ENCODE measurements at regions not wholly inside any gene's neighbourhood (a gene's known extent, or its start where the extent isn't known, plus 50 kb on each side); places are given as distances from the start of the nearest gene placed in this dataset.
A peak's percentile ranks its signal among the peaks of the same experiment; 100 is the strongest.

GRCh38 chr20:16945619-16946018 lies 197.5 kb downstream of the OTOR start:
- Histone ChIP-seq H3K4me1 (ENCODE audit: control insufficient read depth, insufficient read depth, low read length) (peaks cover 36% of the 10 kb centered on the region), H3K4me3 (ENCODE audit: low read depth, low read length) (no peak overlapping the region), H3K27ac (ENCODE audit: low read depth, low read length) (no peak overlapping the region)

GRCh38 chr20:16946097-16946496 lies 197.9 kb downstream of the OTOR start:
- Histone ChIP-seq H3K9ac (ENCODE audit: low read depth, low read length) (no peak overlapping the region), H3K36me3 (ENCODE audit: control insufficient read depth, insufficient read depth, low read length) (no peaks in the 10 kb centered on the region), H3K4me1 (ENCODE audit: control insufficient read depth, insufficient read depth, low read length) (peaks cover 33% of the 10 kb centered on the region), H3K27me3 (ENCODE audit: control insufficient read depth, insufficient read depth, low read length) (no peaks in the 10 kb centered on the region), H3K27ac (ENCODE audit: low read depth, low read length) (no peak overlapping the region), H3K9me3 (ENCODE audit: control insufficient read depth, insufficient read depth, low read length) (no peaks in the 10 kb centered on the region), H3K4me3 (ENCODE audit: low read depth, low read length) (no peak overlapping the region)

More at GRCh38 chr20:16945619-16946018, 197.5 kb downstream of the OTOR start:
- no peaks in the 10 kb centered on the region for H3K27me3 ChIP-seq (ENCODE audit: control insufficient read depth, insufficient read depth, low read length)
- H3K9ac ChIP-seq (ENCODE audit: low read depth, low read length) = no peak overlapping the region
- H3K9me3 ChIP-seq (ENCODE audit: control insufficient read depth, insufficient read depth, low read length) = no peaks in the 10 kb centered on the region
- H3K36me3 ChIP-seq (ENCODE audit: control insufficient read depth, insufficient read depth, low read length) = no peaks in the 10 kb centered on the region

GRCh38 chr20:16947479-16947878 lies 199.3 kb downstream of the OTOR start:
- H3K36me3 ChIP-seq (ENCODE audit: control insufficient read depth, insufficient read depth, low read length) = no peaks in the 10 kb centered on the region
- H3K27me3 ChIP-seq (ENCODE audit: control insufficient read depth, insufficient read depth, low read length) = no peaks in the 10 kb centered on the region
- H3K4me1 ChIP-seq (ENCODE audit: control insufficient read depth, insufficient read depth, low read length) = peaks cover 19% of the 10 kb centered on the region
- H3K4me3 ChIP-seq (ENCODE audit: low read depth, low read length) = no peak overlapping the region
- H3K9me3 ChIP-seq (ENCODE audit: control insufficient read depth, insufficient read depth, low read length) = no peaks in the 10 kb centered on the region
- no peak overlapping the region for H3K9ac ChIP-seq (ENCODE audit: low read depth, low read length)
- no peak overlapping the region for H3K27ac ChIP-seq (ENCODE audit: low read depth, low read length)

DNA sequence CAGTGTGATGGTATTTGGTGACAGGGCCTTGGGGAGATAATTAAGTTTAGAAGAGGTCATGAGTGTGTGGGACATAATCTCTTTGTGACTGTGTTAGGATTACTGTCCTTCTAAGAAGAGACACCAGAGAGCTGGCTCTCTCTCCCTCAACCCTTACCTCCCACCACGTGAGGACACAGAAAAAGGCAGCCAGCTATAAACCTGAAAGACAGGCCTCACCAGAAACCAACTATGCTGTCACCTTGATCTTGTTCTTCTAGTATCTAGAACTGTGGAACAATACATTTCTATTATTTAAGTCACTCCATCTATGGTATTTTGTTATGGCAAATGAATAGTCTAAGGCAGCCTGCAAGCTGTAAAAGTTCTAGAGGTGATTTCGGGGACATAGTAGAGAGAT lies 203.7 kb downstream of the OTOR start:
- Histone ChIP-seq H3K4me3 (ENCODE audit: low read depth, low read length) (no peak overlapping the region), H3K9me3 (ENCODE audit: control insufficient read depth, insufficient read depth, low read length) (no peaks in the 10 kb centered on the region), H3K27me3 (ENCODE audit: control insufficient read depth, insufficient read depth, low read length) (no peaks in the 10 kb centered on the region), H3K9ac (ENCODE audit: low read depth, low read length) (no peak overlapping the region), H3K27ac (ENCODE audit: low read depth, low read length) (no peak overlapping the region), H3K4me1 (ENCODE audit: control insufficient read depth, insufficient read depth, low read length) (peaks cover 19% of the 10 kb centered on the region), H3K36me3 (ENCODE audit: control insufficient read depth, insufficient read depth, low read length) (no peaks in the 10 kb centered on the region)

DNA sequence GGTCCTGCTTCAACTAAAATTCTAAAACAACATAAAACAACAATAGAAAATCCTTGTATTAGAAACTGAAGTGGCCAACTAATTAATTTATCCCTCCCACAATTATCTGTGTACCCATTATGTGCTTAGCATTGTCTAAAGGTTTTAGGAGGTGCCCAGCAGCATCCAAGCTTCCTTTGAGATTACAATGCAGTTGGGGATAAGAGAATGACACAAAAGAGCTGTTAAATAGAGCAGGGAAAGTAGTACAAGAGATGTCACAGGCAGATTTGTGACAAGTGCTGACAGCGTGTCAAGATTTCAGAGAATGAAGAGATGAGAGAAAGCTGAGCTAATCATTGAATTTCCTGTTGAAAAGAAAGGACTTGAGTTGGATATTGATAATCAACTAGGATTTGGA lies 204.8 kb downstream of the OTOR start:
- Histone ChIP-seq H3K9ac (ENCODE audit: low read depth, low read length) (no peak overlapping the region), H3K27ac (ENCODE audit: low read depth, low read length) (no peak overlapping the region), H3K36me3 (ENCODE audit: control insufficient read depth, insufficient read depth, low read length) (no peaks in the 10 kb centered on the region), H3K9me3 (ENCODE audit: control insufficient read depth, insufficient read depth, low read length) (no peaks in the 10 kb centered on the region), H3K4me3 (ENCODE audit: low read depth, low read length) (no peak overlapping the region), H3K4me1 (ENCODE audit: control insufficient read depth, insufficient read depth, low read length) (peaks cover 19% of the 10 kb centered on the region), H3K27me3 (ENCODE audit: control insufficient read depth, insufficient read depth, low read length) (no peaks in the 10 kb centered on the region)

DNA sequence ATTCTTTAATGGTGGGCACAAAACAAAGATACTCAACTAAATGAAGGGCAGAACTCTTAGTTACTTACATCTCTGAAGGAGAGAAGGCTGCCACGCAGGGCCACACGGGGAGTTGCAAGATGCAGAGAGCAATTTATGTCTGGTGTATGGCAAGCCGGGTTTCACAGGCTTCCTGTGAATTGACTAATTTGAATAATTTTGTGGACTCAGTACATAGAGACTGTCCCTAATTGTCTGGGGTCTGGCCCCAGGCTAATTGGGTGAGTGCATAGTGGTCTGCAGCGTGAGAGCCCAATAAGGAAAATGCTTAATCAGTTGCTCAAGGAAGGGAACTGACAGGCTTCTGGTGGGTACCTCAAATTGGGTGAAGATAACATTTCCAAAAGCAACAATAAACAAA lies 205.7 kb downstream of the OTOR start:
- Histone ChIP-seq H3K9ac (ENCODE audit: low read depth, low read length) (0 out of 2 replicates have a peak overlapping the region, but pooled peaks have one; percentile 4), H3K36me3 (ENCODE audit: control insufficient read depth, insufficient read depth, low read length) (no peaks in the 10 kb centered on the region), H3K9me3 (ENCODE audit: control insufficient read depth, insufficient read depth, low read length) (no peaks in the 10 kb centered on the region), H3K27me3 (ENCODE audit: control insufficient read depth, insufficient read depth, low read length) (no peaks in the 10 kb centered on the region), H3K4me1 (ENCODE audit: control insufficient read depth, insufficient read depth, low read length) (peaks cover 19% of the 10 kb centered on the region), H3K4me3 (ENCODE audit: low read depth, low read length) (no peak overlapping the region), H3K27ac (ENCODE audit: low read depth, low read length) (no peak overlapping the region)

- Histone ChIP-seq H3K27ac (ENCODE audit: low read depth, low read length) (no peak overlapping the region), H3K27me3 (ENCODE audit: control insufficient read depth, insufficient read depth, low read length) (no peaks in the 10 kb centered on the region), H3K36me3 (ENCODE audit: control insufficient read depth, insufficient read depth, low read length) (no peaks in the 10 kb centered on the region), H3K9ac (ENCODE audit: low read depth, low read length) (no peak overlapping the region), H3K4me3 (ENCODE audit: low read depth, low read length) (no peak overlapping the region), H3K9me3 (ENCODE audit: control insufficient read depth, insufficient read depth, low read length) (peaks cover 3% of the 10 kb centered on the region; the same call in 1 of the 2 replicates), H3K4me1 (ENCODE audit: control insufficient read depth, insufficient read depth, low read length) (peaks cover 19% of the 10 kb centered on the region)
Observed at GRCh38 chr20:16955462-16955861, 207.3 kb downstream of the OTOR start.

- Histone ChIP-seq H3K9me3 (ENCODE audit: control insufficient read depth, insufficient read depth, low read length) (peaks cover 7% of the 10 kb centered on the region; the same call in 1 of the 2 replicates), H3K4me3 (ENCODE audit: low read depth, low read length) (no peak overlapping the region), H3K36me3 (ENCODE audit: control insufficient read depth, insufficient read depth, low read length) (no peaks in the 10 kb centered on the region), H3K4me1 (ENCODE audit: control insufficient read depth, insufficient read depth, low read length) (peaks cover 19% of the 10 kb centered on the region), H3K27ac (ENCODE audit: low read depth, low read length) (no peak overlapping the region), H3K27me3 (ENCODE audit: control insufficient read depth, insufficient read depth, low read length) (no peaks in the 10 kb centered on the region), H3K9ac (ENCODE audit: low read depth, low read length) (no peak overlapping the region)
Observed at GRCh38 chr20:16955971-16956370, 207.8 kb downstream of the OTOR start.

- H3K9me3 ChIP-seq (ENCODE audit: control insufficient read depth, insufficient read depth, low read length) = peaks cover 14% of the 10 kb centered on the region; the same call in 1 of the 2 replicates
- no peak overlapping the region for H3K27ac ChIP-seq (ENCODE audit: low read depth, low read length)
- H3K9ac ChIP-seq (ENCODE audit: low read depth, low read length) = no peak overlapping the region
Observed at GRCh38 chr20:16965401-16965800, 217.2 kb downstream of the OTOR start.

DNA sequence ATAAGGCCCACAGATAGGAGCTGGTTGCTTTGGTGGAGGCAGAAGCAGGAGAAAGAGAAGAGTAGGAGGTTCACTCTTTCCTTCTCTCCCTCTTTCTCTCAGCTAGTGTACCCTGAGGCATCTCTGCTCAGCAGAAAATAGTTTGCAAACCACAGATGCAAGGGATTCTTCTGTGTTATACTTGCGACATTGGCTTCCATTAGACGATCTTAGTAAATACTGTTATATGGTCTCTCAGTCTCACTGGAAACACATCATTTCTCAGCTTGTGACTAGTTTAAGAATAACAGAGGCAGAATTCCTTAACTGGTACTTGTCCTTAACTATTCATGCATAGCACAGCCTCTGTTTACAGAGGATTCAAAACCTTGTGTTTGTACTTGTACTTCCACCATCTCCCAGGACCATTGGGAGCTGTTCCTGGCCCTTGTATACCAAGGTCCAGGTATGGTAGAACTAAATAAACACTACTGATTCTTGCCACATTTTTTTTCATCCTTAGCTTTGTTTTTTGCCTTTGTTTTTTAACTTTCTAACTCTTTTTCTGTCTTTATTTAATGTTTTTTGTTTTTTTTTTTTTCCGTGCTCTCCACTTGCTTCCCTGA lies 218.2 kb downstream of the OTOR start:
- Histone ChIP-seq H3K4me1 (ENCODE audit: control insufficient read depth, insufficient read depth, low read length) (0 out of 2 replicates have a peak, but pooled peaks cover 3% of the 10 kb centered on the region), H3K4me3 (ENCODE audit: low read depth, low read length) (no peak overlapping the region), H3K36me3 (ENCODE audit: control insufficient read depth, insufficient read depth, low read length) (no peaks in the 10 kb centered on the region), H3K9me3 (ENCODE audit: control insufficient read depth, insufficient read depth, low read length) (peaks cover 6% of the 10 kb centered on the region; the same call in 1 of the 2 replicates), H3K9ac (ENCODE audit: low read depth, low read length) (no peak overlapping the region), H3K27ac (ENCODE audit: low read depth, low read length) (no peak overlapping the region), H3K27me3 (ENCODE audit: control insufficient read depth, insufficient read depth, low read length) (no peaks in the 10 kb centered on the region)

More at GRCh38 chr20:16965401-16965800, 217.2 kb downstream of the OTOR start:
- H3K27me3 ChIP-seq (ENCODE audit: control insufficient read depth, insufficient read depth, low read length) = no peaks in the 10 kb centered on the region
- H3K4me1 ChIP-seq (ENCODE audit: control insufficient read depth, insufficient read depth, low read length) = 0 out of 2 replicates have a peak, but pooled peaks cover 3% of the 10 kb centered on the region
- H3K4me3 ChIP-seq (ENCODE audit: low read depth, low read length) = no peak overlapping the region
- H3K36me3 ChIP-seq (ENCODE audit: control insufficient read depth, insufficient read depth, low read length) = no peaks in the 10 kb centered on the region

GRCh38 chr20:16968099-16968498 lies 219.9 kb downstream of the OTOR start:
- Histone ChIP-seq H3K9ac (ENCODE audit: low read depth, low read length) (no peak overlapping the region), H3K27me3 (ENCODE audit: control insufficient read depth, insufficient read depth, low read length) (no peaks in the 10 kb centered on the region), H3K9me3 (ENCODE audit: control insufficient read depth, insufficient read depth, low read length) (no peaks in the 10 kb centered on the region), H3K4me1 (ENCODE audit: control insufficient read depth, insufficient read depth, low read length) (0 out of 2 replicates have a peak, but pooled peaks cover 3% of the 10 kb centered on the region), H3K4me3 (ENCODE audit: low read depth, low read length) (no peak overlapping the region), H3K27ac (ENCODE audit: low read depth, low read length) (no peak overlapping the region), H3K36me3 (ENCODE audit: control insufficient read depth, insufficient read depth, low read length) (no peaks in the 10 kb centered on the region)
